CD4-positive, alpha-beta T cell (primary cell): ENCODE measurements at regions not wholly inside any gene's neighbourhood (a gene's known extent, or its start where the extent isn't known, plus 50 kb on each side); places are given as distances from the start of the nearest gene placed in this dataset.

ENCODE experiments used
- ATAC-seq: fragments of 200-7000 bp; cut with Tn5 transposase; one replicate; pipeline ENCODE4 v1.10.0; 2022; ENCODE audit warnings: mild to moderate bottlenecking; ENCODE audit not compliant: poor library complexity
- CTCF ChIA-PET: fragments of 350-600 bp; sonication (Branson Sonifier 250); formaldehyde crosslinking; loops from one replicate; lab custom pipeline; 2021; ENCODE audit warnings: antibody characterized with exemption, inconsistent platforms; lab: Charles Lee
- POLR2A ChIA-PET: fragments of 350-600 bp; sonication (Branson Sonifier 250); formaldehyde crosslinking; loops from one replicate; lab custom pipeline; 2021; ENCODE audit warnings: antibody characterized with exemption, inconsistent platforms; lab: Charles Lee
- DNase-seq, 14 experiments: peaks; one replicate each; pipeline ENCODE4 v3.0.0-alpha.2; 2013 to 2020; ENCODE audit warnings: mixed read lengths in 2 of 14
- H3K27ac ChIP-seq, 2 donors: one replicate each; pipeline versions ENCODE4 v1.5.1 to v1.7.0; 2013; ENCODE audit warnings: low read length in 2 of 2, low read depth in 1 of 2, mild to moderate bottlenecking in 1 of 2
- H3K27me3 ChIP-seq, 2 experiments: 1 replicate in 1 of 2; 2 replicates in 1 of 2; pipeline versions ENCODE4 v1.6.1 to v1.7.0; 2013; ENCODE audit warnings: low read length in 2 of 2, control low read depth in 1 of 2, mild to moderate bottlenecking in 1 of 2, moderate library complexity in 1 of 2; ENCODE audit not compliant: insufficient read depth in 2 of 2, control insufficient read depth in 1 of 2
- H3K36me3 ChIP-seq: one replicate; pipeline ENCODE4 v1.6.1; 2013; ENCODE audit warnings: low read length, control low read depth; ENCODE audit not compliant: insufficient read depth
- H3K4me1 ChIP-seq: one replicate; pipeline ENCODE4 v1.6.1; 2013; ENCODE audit warnings: low read length, control low read depth; ENCODE audit not compliant: insufficient read depth
- H3K4me3 ChIP-seq: one replicate; pipeline ENCODE4 v1.5.1; 2013; ENCODE audit warnings: mild to moderate bottlenecking, low read length, moderate library complexity
- H3K9me3 ChIP-seq, 2 experiments: 1 replicate in 1 of 2; 2 replicates in 1 of 2; pipeline versions ENCODE4 v1.6.1 to v1.7.0; 2013; ENCODE audit warnings: low read length in 2 of 2, mild to moderate bottlenecking in 2 of 2, control low read depth in 1 of 2, moderate library complexity in 1 of 2; ENCODE audit not compliant: control insufficient read depth in 1 of 2, insufficient read depth in 1 of 2
- H3K27ac Mint-ChIP-seq: one replicate; pipeline ENCODE4 v1.8.0; 2020; ENCODE audit warnings: mixed read lengths
- H3K27me3 Mint-ChIP-seq: one replicate; pipeline ENCODE4 v1.8.0; 2021; ENCODE audit warnings: mixed read lengths
- H3K36me3 Mint-ChIP-seq: one replicate; pipeline ENCODE4 v1.8.0; 2021; ENCODE audit warnings: low read depth, mixed read lengths
- H3K4me1 Mint-ChIP-seq: one replicate; pipeline ENCODE4 v1.8.0; 2021; ENCODE audit warnings: low read depth, mixed read lengths
- H3K4me3 Mint-ChIP-seq: one replicate; pipeline ENCODE4 v1.8.0; 2020; ENCODE audit warnings: mild to moderate bottlenecking, mixed read lengths
- H3K9me3 Mint-ChIP-seq: one replicate; pipeline ENCODE4 v1.8.0; 2020; ENCODE audit warnings: mixed read lengths
- CTCF ChIP-seq: fragments of 200-600 bp; IDR thresholded peaks from one replicate; pipeline ENCODE4 v1.8.0; 2022; ENCODE audit warnings: antibody characterized with exemption, mild to moderate bottlenecking
- intact Hi-C, 2 experiments: fragments of 100-400 bp; cut with DNase I in 1 of 2; cut with micrococcal nuclease in 1 of 2; formaldehyde crosslinking; loops; one replicate each; pipeline versions ENCODE4 v1.15.1 to v1.9.0; 2023 to 2025; cut with DNase I, micrococcal nuclease

- Mint-ChIP-seq H3K27me3 (peaks cover 13% of the 10 kb centered on the region), H3K36me3 (no peaks in the 10 kb centered on the region), H3K27ac (no peak overlapping the region), H3K9me3 (no peaks in the 10 kb centered on the region), H3K4me1 (peaks cover 5% of the 10 kb centered on the region), H3K4me3 (no peak overlapping the region)
- Histone ChIP-seq H3K27ac (no peak overlapping the region), H3K4me3 (no peak overlapping the region), H3K4me1 (peaks cover 8% of the 10 kb centered on the region), H3K9me3 (no peaks in the 10 kb centered on the region), H3K27me3 (peaks cover 0 to 7% of the 10 kb centered on the region in 2 experiments), H3K36me3 (no peaks in the 10 kb centered on the region)
- POLR2A ChIA-PET = no interaction called here
- ATAC-seq (no peak), DNase-seq (no peak)
- CTCF ChIA-PET = no interaction called here
- no peak for TF ChIP-seq CTCF
- intact Hi-C loops = no loop called here
Observed at GRCh38 chr16:85264752-85265151, 152.5 kb upstream of the CIBAR2 start.

DNA sequence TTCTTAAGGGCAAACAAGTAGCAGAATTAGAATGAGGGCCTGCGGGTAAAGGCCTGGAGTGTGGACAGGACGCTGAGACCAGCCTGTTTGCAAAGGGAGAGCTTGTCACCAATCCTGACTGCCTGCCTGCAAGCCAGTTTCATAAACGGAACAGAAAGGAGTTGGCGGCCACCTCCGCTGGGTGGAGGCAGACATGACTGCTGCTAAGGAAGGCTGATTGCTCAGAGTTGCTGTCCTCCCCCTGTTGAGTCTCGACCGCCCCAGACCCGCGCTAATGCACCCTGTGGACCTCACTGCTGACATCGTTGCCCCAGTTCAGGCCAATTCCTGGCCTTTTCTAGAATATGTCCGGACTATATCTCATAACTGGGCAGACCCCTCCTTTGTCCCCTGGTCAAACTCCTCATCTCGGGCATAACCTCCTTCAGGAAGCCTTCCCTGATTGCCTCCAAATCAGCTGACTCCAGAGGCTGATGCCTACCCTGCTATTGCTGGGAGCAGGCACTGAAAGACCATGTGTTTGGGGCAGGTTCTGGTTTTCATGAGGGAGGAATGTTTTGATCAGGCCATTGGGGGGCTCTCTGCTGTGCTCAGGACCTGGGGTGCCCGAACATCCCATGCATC lies 153.0 kb upstream of the CIBAR2 start:
- Histone ChIP-seq H3K27me3 (peaks cover 0 to 7% of the 10 kb centered on the region in 2 experiments), H3K27ac (no peak overlapping the region), H3K4me3 (no peak overlapping the region), H3K36me3 (no peaks in the 10 kb centered on the region), H3K9me3 (no peaks in the 10 kb centered on the region), H3K4me1 (peaks cover 8% of the 10 kb centered on the region)
- CTCF ChIA-PET = no interaction called here
- no peak for ATAC-seq
- intact Hi-C loops = no loop called here
- H3K27me3 Mint-ChIP-seq = peaks cover 13% of the 10 kb centered on the region
- H3K9me3 Mint-ChIP-seq = no peaks in the 10 kb centered on the region
- H3K4me3 Mint-ChIP-seq = no peak overlapping the region
- POLR2A ChIA-PET = no interaction called here
- no peaks in the 10 kb centered on the region for H3K36me3 Mint-ChIP-seq
- DNase-seq = no peak
- H3K27ac Mint-ChIP-seq = no peak overlapping the region
- H3K4me1 Mint-ChIP-seq = peaks cover 5% of the 10 kb centered on the region
- TF ChIP-seq CTCF = no peak

DNA sequence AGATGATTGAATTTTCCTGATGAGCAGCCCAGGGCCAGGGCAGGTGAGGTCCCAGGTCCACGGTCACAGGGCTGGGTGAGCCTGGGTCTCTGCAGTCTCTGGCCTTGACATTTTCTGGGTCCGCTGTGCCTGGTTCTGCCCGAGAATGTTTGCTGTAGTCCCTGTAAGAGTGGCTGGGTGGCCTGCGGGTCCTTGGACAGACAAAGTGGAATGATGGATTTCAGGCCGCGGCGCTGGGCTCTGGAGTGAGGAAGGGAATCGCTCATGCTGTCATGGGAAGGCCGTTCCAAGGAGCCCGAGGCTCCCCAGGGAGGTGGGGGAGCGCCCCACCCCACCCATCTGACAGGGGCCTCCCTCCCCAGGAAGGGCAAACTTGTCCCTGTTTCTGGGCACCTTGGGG lies 153.5 kb upstream of the CIBAR2 start:
- H3K4me1 ChIP-seq = peaks cover 8% of the 10 kb centered on the region
- no peak for ATAC-seq
- H3K4me3 ChIP-seq = no peak overlapping the region
- peaks cover 5% of the 10 kb centered on the region for H3K4me1 Mint-ChIP-seq
- H3K27me3 Mint-ChIP-seq = peaks cover 13% of the 10 kb centered on the region
- no peaks in the 10 kb centered on the region for H3K9me3 Mint-ChIP-seq
- DNase-seq = no peak
- TF ChIP-seq CTCF = no peak
- H3K36me3 Mint-ChIP-seq = no peaks in the 10 kb centered on the region
- no peak overlapping the region for H3K27ac ChIP-seq
- H3K9me3 ChIP-seq = no peaks in the 10 kb centered on the region
- H3K36me3 ChIP-seq = no peaks in the 10 kb centered on the region
- peaks cover 0 to 4% of the 10 kb centered on the region in 2 experiments for H3K27me3 ChIP-seq
- ChIA-PET POLR2A (no interaction called here), CTCF (no interaction called here)
- H3K27ac Mint-ChIP-seq = no peak overlapping the region
- no peak overlapping the region for H3K4me3 Mint-ChIP-seq
- intact Hi-C loops = no loop called here
